Heart right ventricle (tissue), 16 donors: ENCODE measurements at regions not wholly inside any gene's neighbourhood (a gene's known extent, or its start where the extent isn't known, plus 50 kb on each side); places are given as distances from the start of the nearest gene placed in this dataset.
"Not testable (repeated sequence)": the region's sequence is repeated elsewhere in the genome, so short reads cannot be mapped to it uniquely, and the experiment has no call there.

Source experiments
- ATAC-seq, 8 donors: fragments of 200-7000 bp; cut with Tn5 transposase; one replicate each; pipeline ENCODE4 v1.9.1; 2020; ENCODE audit warnings: mild to moderate bottlenecking in 8 of 8, moderate library complexity in 8 of 8, moderate number of reproducible peaks in 1 of 8
- DNase-seq, 2 donors: peaks; one replicate each; pipeline ENCODE4 v3.0.0-alpha.2; 2020
- H3K27ac ChIP-seq, 10 donors: fragments of 200-600 bp; sonication (generic) in 2 of 10; one replicate each; pipeline versions ENCODE4 v1.5.0 to v1.8.0; 2020 to 2022; ENCODE audit warnings: mild to moderate bottlenecking in 3 of 10
- H3K27me3 ChIP-seq, 7 donors: fragments of 200-600 bp; one replicate each; pipeline ENCODE4 v1.8.0; 2021 to 2022; ENCODE audit warnings: mild to moderate bottlenecking in 2 of 7
- H3K36me3 ChIP-seq, 9 donors: fragments of 200-600 bp; sonication (generic) in 1 of 9; one replicate each; pipeline versions ENCODE4 v1.5.0 to v1.8.0; 2020 to 2022; ENCODE audit warnings: mild to moderate bottlenecking in 2 of 9
- H3K4me1 ChIP-seq, 9 donors: fragments of 200-600 bp; sonication (generic) in 1 of 9; one replicate each; pipeline versions ENCODE4 v1.5.0 to v1.8.0; 2020 to 2022; ENCODE audit warnings: mild to moderate bottlenecking in 4 of 9
- H3K4me3 ChIP-seq, 10 donors: fragments of 200-600 bp; sonication (generic) in 2 of 10; one replicate each; pipeline versions ENCODE4 v1.5.0 to v1.8.0; 2020 to 2022; ENCODE audit warnings: mild to moderate bottlenecking in 7 of 10, moderate library complexity in 2 of 10
- H3K9me3 ChIP-seq, 11 donors: fragments of 200-600 bp in 10 of 11; sonication (generic) in 2 of 11; one replicate each; pipeline versions ENCODE4 v1.5.0 to v1.8.0; 2013 to 2022; ENCODE audit warnings: mild to moderate bottlenecking in 2 of 11, control low read depth in 1 of 11, moderate library complexity in 1 of 11
- WGBS, 2 donors: extraction: QIAGEN DNeasy Blood & Tissue Kit; methylation state at CpG; one replicate each; pipeline ENCODE4 v1.1.7; 2013; ENCODE audit warnings: inconsistent platforms in 1 of 2; 5-methylcytosine and 5-hydroxymethylcytosine counted together
- intact Hi-C, 10 donors: fragments of 100-400 bp; cut with DNase I; formaldehyde crosslinking; loops; one replicate each; pipeline versions ENCODE4 v1.11.1 to v1.14.2; 2022
- TF ChIP-seq, protein P1 (sequence below), 9 donors: fragments of 200-600 bp; sonication (generic) in 2 of 9; IDR thresholded peaks; one replicate each; pipeline versions ENCODE4 v1.5.0 to v1.8.0; 2021 to 2022; ENCODE audit warnings: antibody characterized with exemption in 9 of 9, mild to moderate bottlenecking in 5 of 9, moderate library complexity in 1 of 9
- donor health status: Arrhythmogenic right ventricular cardiomyopathy.
- donor health status: ischemic (EF 13 %, LVEDD 7.1; RV severe dilation, severe dysfunction).
- donor health status: healthy with polysubstance abuse.
- donor health status: DM: no; HTN: yes; CAD: no.
- donor health status: DM: no; HTN: no; CAD: no.
- donor health status: ischemic (EF 25% LVEDD 6.9; RV normal size, moderate dysfunction).
- donor health status: ischemic (EF 25% LVEDD 5.7; RV mildly dilated, moderate dysfunction).
- donor health status: healthy.
- donor health status: DM: yes; HTN: yes; CAD: no.
- donor health status: Ischemic cardiomyopathy.
- donor health status: ischemic (EF 35%, LVEDD 5.7; RV mildly dilated, moderate dysfunction).
- donor health status: nonischemic (EF 11% LVEDD 7.7; RV severe dilation, severe dysfunction).
- donor health status: DM: yes; HTN: yes; CAD: no.
- donor health status: PGD.
- donor health status: ischemic (EF 29% LVEDD 5.4; RV normal size, mild dysfunction).
- donor health status: nonischemic (EF 23%, LVEDD 6.1; RV moderate dilation, normal function).

DNA sequence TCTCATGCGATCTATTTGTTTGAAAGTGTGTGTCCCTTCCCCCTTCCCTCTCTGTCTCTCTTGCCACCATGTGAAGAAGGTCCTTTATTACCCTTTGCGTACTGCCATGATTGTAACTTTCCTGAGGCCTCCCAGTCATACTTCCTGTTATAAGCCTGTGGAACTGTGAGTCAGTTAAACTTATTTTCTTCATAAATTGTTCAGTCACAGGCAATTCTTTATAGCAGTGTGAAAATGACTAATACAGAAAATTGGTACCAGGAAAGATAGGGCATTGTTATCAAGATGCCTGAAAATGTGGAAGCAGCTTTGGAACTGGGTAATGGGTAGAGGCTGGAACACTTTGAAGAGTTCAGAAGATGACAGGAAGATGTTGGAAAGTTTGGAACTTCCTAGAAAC, 743.7 kb upstream of the NECTIN3 start:
- Histone ChIP-seq H3K9me3 (no peaks in the 10 kb centered on the region), H3K27me3 (no peaks in the 10 kb centered on the region), H3K36me3 (no peaks in the 10 kb centered on the region), H3K27ac (no peak overlapping the region), H3K4me1 (no peaks in the 10 kb centered on the region), H3K4me3 (no peak overlapping the region)
- 90 to 97% methylated on average over 2 of the region's 2 CpGs for WGBS, 2 donors
- TF ChIP-seq, protein P1, sequence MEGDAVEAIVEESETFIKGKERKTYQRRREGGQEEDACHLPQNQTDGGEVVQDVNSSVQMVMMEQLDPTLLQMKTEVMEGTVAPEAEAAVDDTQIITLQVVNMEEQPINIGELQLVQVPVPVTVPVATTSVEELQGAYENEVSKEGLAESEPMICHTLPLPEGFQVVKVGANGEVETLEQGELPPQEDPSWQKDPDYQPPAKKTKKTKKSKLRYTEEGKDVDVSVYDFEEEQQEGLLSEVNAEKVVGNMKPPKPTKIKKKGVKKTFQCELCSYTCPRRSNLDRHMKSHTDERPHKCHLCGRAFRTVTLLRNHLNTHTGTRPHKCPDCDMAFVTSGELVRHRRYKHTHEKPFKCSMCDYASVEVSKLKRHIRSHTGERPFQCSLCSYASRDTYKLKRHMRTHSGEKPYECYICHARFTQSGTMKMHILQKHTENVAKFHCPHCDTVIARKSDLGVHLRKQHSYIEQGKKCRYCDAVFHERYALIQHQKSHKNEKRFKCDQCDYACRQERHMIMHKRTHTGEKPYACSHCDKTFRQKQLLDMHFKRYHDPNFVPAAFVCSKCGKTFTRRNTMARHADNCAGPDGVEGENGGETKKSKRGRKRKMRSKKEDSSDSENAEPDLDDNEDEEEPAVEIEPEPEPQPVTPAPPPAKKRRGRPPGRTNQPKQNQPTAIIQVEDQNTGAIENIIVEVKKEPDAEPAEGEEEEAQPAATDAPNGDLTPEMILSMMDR (IDR thresholded peaks at IDR 0.05), result no peak
- DNase-seq, result no peak
- intact Hi-C loops, result no loop called here
- ATAC-seq, result no peak

DNA sequence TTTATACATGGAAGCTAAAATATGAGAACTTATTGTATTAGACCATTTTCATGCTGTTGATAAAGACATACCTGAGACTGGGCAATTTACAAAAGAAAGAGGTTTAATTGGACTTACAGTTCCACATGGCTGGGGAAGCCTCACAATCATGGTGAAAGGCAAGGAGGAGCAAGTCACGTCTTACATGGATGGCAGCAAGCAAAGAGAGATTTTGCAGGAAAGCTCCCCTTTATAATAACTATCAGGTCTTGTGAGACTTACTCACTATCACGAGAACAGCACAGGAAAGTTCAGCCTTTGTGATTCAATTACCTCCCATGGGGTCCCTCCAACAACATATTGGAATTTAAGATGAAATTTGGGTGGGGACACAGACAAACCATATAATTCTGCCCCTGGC, 740.1 kb upstream of the NECTIN3 start:
- H3K4me3 ChIP-seq, H3K27ac ChIP-seq, H3K4me1 ChIP-seq, H3K27me3 ChIP-seq, DNase-seq, ATAC-seq, H3K9me3 ChIP-seq, intact Hi-C loops, H3K36me3 ChIP-seq: not testable (repeated sequence)
- 70 to 72% methylated on average over 2 of the region's 2 CpGs for WGBS, 2 donors

DNA sequence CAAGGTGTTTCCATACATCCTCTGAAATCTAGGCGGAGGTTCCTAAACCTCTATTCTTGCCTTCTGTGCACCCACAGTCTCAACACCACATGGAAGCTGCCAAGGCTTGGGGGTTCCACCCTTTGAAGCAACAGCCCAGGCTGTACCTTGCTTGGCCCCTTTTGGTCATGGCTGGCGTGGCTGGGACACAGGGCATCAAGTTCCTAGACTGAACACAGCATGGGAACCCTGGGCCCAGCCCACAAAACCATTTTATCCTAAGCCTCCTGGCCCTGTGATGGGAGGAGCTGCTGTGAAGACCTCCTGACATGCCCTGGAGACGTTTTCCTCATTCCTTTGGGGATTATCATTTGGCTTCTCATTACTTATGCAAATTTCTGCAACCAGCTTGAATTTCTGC, 739.0 kb upstream of the NECTIN3 start:
- Histone ChIP-seq H3K9me3 (peaks cover 0 to 14% (median 5%) of the 10 kb centered on the region in 11 donors), H3K36me3 (no peaks in the 10 kb centered on the region), H3K27ac (no peak overlapping the region), H3K27me3 (no peaks in the 10 kb centered on the region), H3K4me3 (no peak overlapping the region), H3K4me1 (no peaks in the 10 kb centered on the region)
- TF ChIP-seq, protein P1 (IDR thresholded peaks at IDR 0.05), result no peak
- intact Hi-C loops, result no loop called here
- DNase-seq, result no peak
- 64 to 72% methylated on average over 3 of the region's 3 CpGs for WGBS, 2 donors
- ATAC-seq, result no peak

DNA sequence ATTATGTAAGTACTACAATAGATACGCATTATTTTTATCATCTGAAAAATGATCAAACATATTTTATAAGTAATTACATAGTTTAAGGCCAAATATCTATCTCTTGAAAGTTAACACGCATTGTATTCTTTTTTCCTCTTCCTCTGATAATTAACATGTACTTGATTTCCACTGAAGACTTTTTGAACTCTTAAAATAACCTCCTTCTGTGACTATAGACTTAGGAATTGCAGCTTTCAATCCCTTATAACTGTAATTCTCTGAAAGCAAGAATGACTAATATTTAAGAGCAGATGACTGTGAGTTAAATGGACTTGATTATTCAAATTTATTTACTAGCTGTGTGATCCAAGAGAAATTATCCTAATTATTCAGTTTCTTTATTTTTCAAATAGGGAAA, 730.6 kb upstream of the NECTIN3 start:
- WGBS, 2 donors, result 73 to 82% methylated on average over 2 of the region's 2 CpGs

DNA sequence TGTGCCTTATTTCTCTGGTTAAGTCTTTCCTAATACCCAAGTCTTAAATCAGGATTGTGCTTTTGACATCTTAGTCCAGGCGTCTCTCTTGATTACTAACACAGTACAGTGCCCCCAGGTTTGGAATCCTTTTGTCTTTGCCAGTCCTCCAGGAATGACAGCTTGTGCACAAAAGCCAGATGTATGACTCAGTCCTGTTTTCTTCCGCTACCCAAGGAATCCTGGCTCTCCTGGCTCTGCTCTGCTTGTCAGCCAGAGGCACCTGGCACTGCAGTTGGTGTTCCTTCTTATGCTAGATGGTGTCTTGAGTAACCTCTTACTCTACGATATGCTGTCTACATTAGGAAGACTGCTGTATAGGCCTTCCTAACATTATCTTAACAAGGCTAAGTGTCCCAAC, 728.2 kb upstream of the NECTIN3 start:
- Histone ChIP-seq H3K27me3 (no peaks in the 10 kb centered on the region), H3K4me1 (no peaks in the 10 kb centered on the region), H3K27ac (no peak overlapping the region), H3K4me3 (no peak overlapping the region), H3K36me3 (no peaks in the 10 kb centered on the region), H3K9me3 (peaks cover 0 to under 1% (median 0%) of the 10 kb centered on the region in 11 donors)
- no peak for DNase-seq
- intact Hi-C loops, result no loop called here
- WGBS, 2 donors, result 75 to 76% methylated on average over 3 of the region's 3 CpGs
- TF ChIP-seq, protein P1 (IDR thresholded peaks at IDR 0.05), result no peak
- no peak for ATAC-seq

More for the DNA sequence above, 730.6 kb upstream of the NECTIN3 start:
- no peaks in the 10 kb centered on the region for H3K27me3 ChIP-seq
- H3K4me1 ChIP-seq, result no peaks in the 10 kb centered on the region
- peaks cover 0 to 19% (median 6%) of the 10 kb centered on the region in 11 donors for H3K9me3 ChIP-seq
- no peak overlapping the region for H3K4me3 ChIP-seq
- H3K27ac ChIP-seq, result no peak overlapping the region
- intact Hi-C loops, result no loop called here
- TF ChIP-seq, protein P1 (IDR thresholded peaks at IDR 0.05), result no peak
- no peak for DNase-seq
- no peak for ATAC-seq
- no peaks in the 10 kb centered on the region for H3K36me3 ChIP-seq
